IMR-90 (cell line): ENCODE measurements at regions not wholly inside any gene's neighbourhood (a gene's known extent, or its start where the extent isn't known, plus 50 kb on each side); places are given as distances from the start of the nearest gene placed in this dataset.

Source experiments
- ATAC-seq: fragments of 200-7000 bp; cut with Tn5 transposase; 2 replicates; pipeline ENCODE4 v1.9.1; 2020; ENCODE audit warnings: low read depth, mild to moderate bottlenecking, moderate library complexity
- BruUV-seq: library from RNA; stranded (reverse); fragments of 400-500 nt; replicated peaks from 2 replicates; lab custom pipeline; 2021; lab: Mats Ljungman, UMichigan
- CTCF ChIA-PET: fragments of 300-600 bp; formaldehyde crosslinking; extraction: SDS; loops from one replicate; lab custom pipeline; 2021; ENCODE audit warnings: antibody characterized with exemption; lab: Yijun Ruan, JAX
- POLR2A ChIA-PET: fragments of 300-600 bp; sonication (Branson Sonifier 250); formaldehyde crosslinking; loops from one replicate; lab custom pipeline; 2022; ENCODE audit warnings: antibody characterized with exemption; ENCODE audit not compliant: unreplicated experiment; lab: Charles Lee
- DNase-seq: peaks from one replicate; pipeline ENCODE4 v3.0.0; 2013
- H2AFZ ChIP-seq: replicated peaks from 2 replicates; pipeline ENCODE3; 2013; ENCODE audit warnings: low read length, mild to moderate bottlenecking; ENCODE audit not compliant: poor library complexity
- H2AK5ac ChIP-seq: 2 replicates; pipeline ENCODE4 v1.6.1; 2013; ENCODE audit warnings: low read depth, low read length, inconsistent platforms
- H2AK9ac ChIP-seq: replicated peaks from 2 replicates; pipeline ENCODE3; 2013; ENCODE audit warnings: mild to moderate bottlenecking, low read depth, low read length, moderate library complexity; ENCODE audit not compliant: poor library complexity
- H2BK120ac ChIP-seq: 2 replicates; pipeline ENCODE4 v1.6.1; 2013; ENCODE audit warnings: low read depth, low read length, inconsistent platforms
- H2BK15ac ChIP-seq: 3 replicates; pipeline ENCODE4 v1.6.1; 2013; ENCODE audit warnings: low read depth, low read length, inconsistent platforms
- H2BK20ac ChIP-seq: 2 replicates; pipeline ENCODE4 v1.6.1; 2013; ENCODE audit warnings: low read depth, mild to moderate bottlenecking, inconsistent platforms, low read length, moderate library complexity
- H2BK5ac ChIP-seq: 2 replicates; pipeline ENCODE4 v1.6.1; 2013; ENCODE audit warnings: mild to moderate bottlenecking, low read depth, low read length, inconsistent platforms; ENCODE audit not compliant: poor library complexity, severe bottlenecking
- H3K14ac ChIP-seq: replicated peaks from 2 replicates; pipeline ENCODE4 v1.6.1; 2013; ENCODE audit warnings: low read depth, low read length, inconsistent platforms
- H3K18ac ChIP-seq: 2 replicates; pipeline ENCODE4 v1.6.1; 2013; ENCODE audit warnings: low read depth, low read length, control low read depth
- H3K23ac ChIP-seq: 2 replicates; pipeline ENCODE4 v1.6.1; 2013; ENCODE audit warnings: low read depth, low read length, inconsistent platforms
- H3K27ac ChIP-seq: 2 replicates; pipeline ENCODE4 v1.5.1; 2013; ENCODE audit warnings: mild to moderate bottlenecking, control low read depth, low read length; ENCODE audit not compliant: insufficient read depth
- H3K27me3 ChIP-seq: 2 replicates; pipeline ENCODE4 v1.6.1; 2013; ENCODE audit warnings: low read length; ENCODE audit not compliant: control insufficient read depth, insufficient read depth
- H3K36me3 ChIP-seq: 2 replicates; pipeline ENCODE4 v1.6.1; 2013; ENCODE audit warnings: low read length, mixed read lengths; ENCODE audit not compliant: control insufficient read depth, insufficient read depth
- H3K4ac ChIP-seq: 2 replicates; pipeline ENCODE4 v1.6.1; 2013; ENCODE audit warnings: low read depth, low read length, inconsistent platforms
- H3K4me1 ChIP-seq: 2 replicates; pipeline ENCODE4 v1.6.1; 2013; ENCODE audit warnings: low read length, mixed read lengths; ENCODE audit not compliant: control insufficient read depth, insufficient read depth
- H3K4me2 ChIP-seq: 2 replicates; pipeline ENCODE4 v1.6.1; 2013; ENCODE audit warnings: low read depth, mild to moderate bottlenecking, control low read depth, low read length, moderate library complexity
- H3K4me3 ChIP-seq: 2 replicates; pipeline ENCODE4 v1.5.1; 2013; ENCODE audit warnings: low read depth, mild to moderate bottlenecking, control low read depth, low read length, moderate library complexity; ENCODE audit not compliant: insufficient read depth
- H3K56ac ChIP-seq: 2 replicates; pipeline ENCODE4 v1.6.1; 2013; ENCODE audit warnings: low read length, inconsistent platforms; ENCODE audit not compliant: insufficient read depth; ENCODE audit errors: extremely low read depth
- H3K79me1 ChIP-seq, 2 experiments: 2 replicates each; pipeline ENCODE4 v1.6.1; 2013; ENCODE audit warnings: low read length in 2 of 2, inconsistent platforms in 1 of 2, low read depth in 1 of 2
- H3K9ac ChIP-seq: 2 replicates; pipeline ENCODE4 v1.6.1; 2013; ENCODE audit warnings: low read depth, low read length, control low read depth
- H3K9me1 ChIP-seq: 2 replicates; pipeline ENCODE4 v1.6.1; 2013; ENCODE audit warnings: low read length, inconsistent platforms; ENCODE audit not compliant: insufficient read depth
- H3K9me3 ChIP-seq: 2 replicates; pipeline ENCODE4 v1.6.1; 2013; ENCODE audit warnings: low read length; ENCODE audit not compliant: control insufficient read depth, insufficient read depth
- H4K20me1 ChIP-seq: 2 replicates; pipeline ENCODE4 v1.6.1; 2013; ENCODE audit warnings: low read length, inconsistent platforms; ENCODE audit not compliant: insufficient read depth
- H4K5ac ChIP-seq: 2 replicates; pipeline ENCODE4 v1.6.1; 2013; ENCODE audit warnings: mild to moderate bottlenecking, low read depth, low read length, control low read depth
- H4K8ac ChIP-seq, 2 experiments: 2 replicates each; pipeline ENCODE4 v1.6.1; 2013; ENCODE audit warnings: low read depth in 2 of 2, low read length in 2 of 2, control low read depth in 1 of 2, inconsistent platforms in 1 of 2
- H4K91ac ChIP-seq: 2 replicates; pipeline ENCODE4 v1.6.1; 2013; ENCODE audit warnings: low read depth, low read length, inconsistent platforms; ENCODE audit not compliant: insufficient read depth
- ELK1 ChIP-seq: fragments of 150-350 bp; IDR thresholded peaks from 2 replicates; pipeline ENCODE4 v1.6.1; 2016; ENCODE audit warnings: low read depth, mild to moderate bottlenecking, low read length, moderate library complexity, borderline replicate concordance
- MAFK ChIP-seq: IDR thresholded peaks from 2 replicates; pipeline ENCODE4 v1.6.1; 2012; ENCODE audit warnings: low read depth, low read length, improper control_type of control experiment
- POLR2A ChIP-seq: IDR thresholded peaks from 2 replicates; pipeline ENCODE4 v1.6.1; 2012; ENCODE audit warnings: mild to moderate bottlenecking, low read depth, low read length
- RAD21 ChIP-seq: IDR thresholded peaks from 2 replicates; pipeline ENCODE4 v1.6.1; 2012; ENCODE audit warnings: low read length, improper control_type of control experiment
- RCOR1 ChIP-seq: IDR thresholded peaks from 2 replicates; pipeline ENCODE4 v1.6.1; 2012; ENCODE audit warnings: mild to moderate bottlenecking, low read length, improper control_type of control experiment; ENCODE audit not compliant: insufficient replicate concordance
- USF2 ChIP-seq: fragments of 150-350 bp; IDR thresholded peaks from 2 replicates; pipeline ENCODE4 v1.6.1; 2017; ENCODE audit warnings: mild to moderate bottlenecking, antibody characterized with exemption, low read length, low read depth
- WGBS, 2 experiments: methylation state at CpG; one replicate each; pipeline versions ENCODE4 v1.1.5 to v1.1.7; 2013; ENCODE audit warnings: missing lambda C conversion rate in 2 of 2; ENCODE audit not compliant: insufficient read length in 1 of 2; ENCODE audit errors: extremely low coverage in 2 of 2; 5-methylcytosine and 5-hydroxymethylcytosine counted together
- dilution Hi-C: fragments of 300-500 bp; cut with HindIII; formaldehyde crosslinking; loops from one replicate; pipeline ENCODE4 v1.14.3; 2018; ENCODE audit warnings: low sequenced_read_pairs; ENCODE audit not compliant: unreplicated experiment
- in situ Hi-C: fragments of 300-500 bp; cut with MboI; formaldehyde crosslinking; loops from 3 replicates; pipeline ENCODE4 v1.14.3; 2019; ENCODE audit warnings: low sequenced_read_pairs, inconsistent platforms, mixed read lengths
- intact Hi-C: fragments of 100-400 bp; cut with micrococcal nuclease; formaldehyde crosslinking; loops from 2 replicates; pipeline ENCODE4 v1.10.0; 2022

GRCh38 chr15:95565690-95566089, 764.8 kb upstream of the NR2F2 start:
- dilution Hi-C loops = no loop called here
- in situ Hi-C loops = loop anchor here (25.0 kb wide), 1 partner anchor 772 kb away; the partner anchor contains the start of gene NR2F2
- ATAC-seq (no peak), DNase-seq (no peak)
- Histone ChIP-seq H3K9me1 (peaks cover 3% of the 10 kb centered on the region; the same call in 1 of the 2 replicates), H3K4me3 (no peak overlapping the region), H4K5ac (no peak overlapping the region), H2BK120ac (no peak overlapping the region), H3K4me1 (peaks cover 6% of the 10 kb centered on the region; the same call in 1 of the 2 replicates), H2BK20ac (no peak overlapping the region), H3K18ac (no peak overlapping the region), H3K4me2 (no peak overlapping the region), H3K9me3 (no peaks in the 10 kb centered on the region), H3K23ac (no peak overlapping the region), H4K20me1 (no peaks in the 10 kb centered on the region), H3K36me3 (no peaks in the 10 kb centered on the region), H3K79me1 (no peaks in the 10 kb centered on the region), H3K56ac (no peak overlapping the region), H3K27me3 (no peaks in the 10 kb centered on the region), H3K9ac (no peak overlapping the region), H2BK15ac (no peak overlapping the region), H2AK9ac (no peak overlapping the region), H2AFZ (no peak overlapping the region), H3K14ac (no peak overlapping the region), H4K8ac (no peak overlapping the region), H2BK5ac (no peak overlapping the region), H3K27ac (no peak overlapping the region), H3K4ac (no peak overlapping the region), H2AK5ac (no peak overlapping the region), H4K91ac (no peak overlapping the region)
- no TSS peak for BruUV-seq
- no peak for TF ChIP-seq POLR2A
- TF ChIP-seq RCOR1 = no peak
- no peak for TF ChIP-seq RAD21
- no peak for TF ChIP-seq USF2
- no peak for TF ChIP-seq ELK1
- TF ChIP-seq MAFK = no peak
- ChIA-PET POLR2A (no interaction called here), CTCF (no interaction called here)
- WGBS, 2 experiments = no CpG with 5 or more reads among the region's 4 CpGs
- intact Hi-C loops = no loop called here
